Astrocyte (in vitro differentiated cells and primary cell): ENCODE measurements at regions not wholly inside any gene's neighbourhood (a gene's known extent, or its start where the extent isn't known, plus 50 kb on each side); places are given as distances from the start of the nearest gene placed in this dataset.

Source experiments
- DNase-seq: peaks from one replicate; pipeline ENCODE4 v3.0.0-alpha.2; 2010; ENCODE audit warnings: low read depth
- FAIRE-seq: peaks from 2 replicates; lab custom pipeline; 2011; peaks lifted over from hg19 to GRCh38; lab: Jason Lieb, UNC
- H2AFZ ChIP-seq: 2 replicates; pipeline ENCODE4 v1.6.0; 2012; ENCODE audit warnings: low read depth, low read length, inconsistent platforms
- H3K27ac ChIP-seq: 2 replicates; pipeline ENCODE4 v1.5.1; 2011; ENCODE audit warnings: low read depth, low read length, inconsistent platforms
- H3K27me3 ChIP-seq: 2 replicates; pipeline ENCODE4 v1.6.0; 2011; ENCODE audit warnings: low read length, inconsistent platforms; ENCODE audit not compliant: insufficient read depth
- H3K36me3 ChIP-seq: 2 replicates; pipeline ENCODE4 v1.5.1; 2011; ENCODE audit warnings: low read length, inconsistent platforms; ENCODE audit not compliant: insufficient read depth
- H3K4me1 ChIP-seq: 2 replicates; pipeline ENCODE4 v1.5.1; 2011; ENCODE audit warnings: low read length, inconsistent platforms; ENCODE audit not compliant: insufficient read depth
- H3K4me2 ChIP-seq: 2 replicates; pipeline ENCODE4 v1.6.0; 2012; ENCODE audit warnings: low read length, inconsistent platforms
- H3K4me3 ChIP-seq: 2 replicates; pipeline ENCODE4 v1.5.1; 2011; ENCODE audit warnings: low read depth, mild to moderate bottlenecking, low read length, inconsistent platforms; ENCODE audit not compliant: insufficient read depth
- H3K79me2 ChIP-seq: 2 replicates; pipeline ENCODE4 v1.6.0; 2012; ENCODE audit warnings: mild to moderate bottlenecking, low read length, inconsistent platforms; ENCODE audit not compliant: insufficient read depth
- H3K9ac ChIP-seq: 2 replicates; pipeline ENCODE4 v1.6.0; 2012; ENCODE audit warnings: mild to moderate bottlenecking, low read length, inconsistent platforms
- H3K9me3 ChIP-seq: 2 replicates; pipeline ENCODE4 v1.5.1; 2012; ENCODE audit warnings: low read depth, mild to moderate bottlenecking, low read length, inconsistent platforms; ENCODE audit not compliant: insufficient read depth
- H4K20me1 ChIP-seq: 2 replicates; pipeline ENCODE4 v1.6.0; 2012; ENCODE audit warnings: low read length, inconsistent platforms; ENCODE audit not compliant: insufficient read depth
- H3K27ac Mint-ChIP-seq: one replicate; pipeline ENCODE4 v1.8.0; 2021; ENCODE audit warnings: mild to moderate bottlenecking, mixed read lengths; ENCODE audit not compliant: unreplicated experiment
- H3K27me3 Mint-ChIP-seq: one replicate; pipeline ENCODE4 v1.8.0; 2021; ENCODE audit warnings: low read depth, mixed read lengths; ENCODE audit not compliant: unreplicated experiment
- H3K36me3 Mint-ChIP-seq: one replicate; pipeline ENCODE4 v1.8.0; 2021; ENCODE audit warnings: low read depth, mixed read lengths; ENCODE audit not compliant: unreplicated experiment
- H3K4me1 Mint-ChIP-seq: one replicate; pipeline ENCODE4 v1.8.0; 2021; ENCODE audit warnings: low read depth, mixed read lengths; ENCODE audit not compliant: unreplicated experiment
- H3K4me3 Mint-ChIP-seq: one replicate; pipeline ENCODE4 v1.8.0; 2021; ENCODE audit warnings: mild to moderate bottlenecking, moderate library complexity, mixed read lengths; ENCODE audit not compliant: unreplicated experiment
- H3K9me3 Mint-ChIP-seq: one replicate; pipeline ENCODE4 v1.8.0; 2021; ENCODE audit warnings: mild to moderate bottlenecking, mixed read lengths; ENCODE audit not compliant: unreplicated experiment
- EZH2 ChIP-seq: IDR thresholded peaks from 2 replicates; pipeline ENCODE4 v1.6.1; 2012; ENCODE audit warnings: mild to moderate bottlenecking, low read length, inconsistent platforms; ENCODE audit not compliant: insufficient read depth
- TF ChIP-seq, protein P1 (sequence below): IDR thresholded peaks from 2 replicates; pipeline ENCODE4 v1.5.1; 2011; ENCODE audit warnings: low read depth, mild to moderate bottlenecking, inconsistent platforms, low read length, moderate library complexity; ENCODE audit not compliant: insufficient read depth

- H3K9me3 ChIP-seq = no peaks in the 10 kb centered on the region
- Mint-ChIP-seq H3K9me3 (no peaks in the 10 kb centered on the region), H3K27ac (no peak overlapping the region), H3K4me3 (no peak overlapping the region), H3K36me3 (no peaks in the 10 kb centered on the region), H3K4me1 (no peaks in the 10 kb centered on the region), H3K27me3 (no peaks in the 10 kb centered on the region)
- H3K4me3 ChIP-seq = no peak overlapping the region
- no peak overlapping the region for H3K4me2 ChIP-seq
- H4K20me1 ChIP-seq = no peaks in the 10 kb centered on the region
- H3K27me3 ChIP-seq = no peaks in the 10 kb centered on the region
- no peaks in the 10 kb centered on the region for H3K36me3 ChIP-seq
- TF ChIP-seq, protein P1, sequence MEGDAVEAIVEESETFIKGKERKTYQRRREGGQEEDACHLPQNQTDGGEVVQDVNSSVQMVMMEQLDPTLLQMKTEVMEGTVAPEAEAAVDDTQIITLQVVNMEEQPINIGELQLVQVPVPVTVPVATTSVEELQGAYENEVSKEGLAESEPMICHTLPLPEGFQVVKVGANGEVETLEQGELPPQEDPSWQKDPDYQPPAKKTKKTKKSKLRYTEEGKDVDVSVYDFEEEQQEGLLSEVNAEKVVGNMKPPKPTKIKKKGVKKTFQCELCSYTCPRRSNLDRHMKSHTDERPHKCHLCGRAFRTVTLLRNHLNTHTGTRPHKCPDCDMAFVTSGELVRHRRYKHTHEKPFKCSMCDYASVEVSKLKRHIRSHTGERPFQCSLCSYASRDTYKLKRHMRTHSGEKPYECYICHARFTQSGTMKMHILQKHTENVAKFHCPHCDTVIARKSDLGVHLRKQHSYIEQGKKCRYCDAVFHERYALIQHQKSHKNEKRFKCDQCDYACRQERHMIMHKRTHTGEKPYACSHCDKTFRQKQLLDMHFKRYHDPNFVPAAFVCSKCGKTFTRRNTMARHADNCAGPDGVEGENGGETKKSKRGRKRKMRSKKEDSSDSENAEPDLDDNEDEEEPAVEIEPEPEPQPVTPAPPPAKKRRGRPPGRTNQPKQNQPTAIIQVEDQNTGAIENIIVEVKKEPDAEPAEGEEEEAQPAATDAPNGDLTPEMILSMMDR = no peak
- no peak for TF ChIP-seq EZH2
- FAIRE-seq (no peak), DNase-seq (no peak)
- H3K79me2 ChIP-seq = no peaks in the 10 kb centered on the region
- H3K9ac ChIP-seq = no peak overlapping the region
- H3K27ac ChIP-seq = no peak overlapping the region
- H2AFZ ChIP-seq = no peak overlapping the region
- no peaks in the 10 kb centered on the region for H3K4me1 ChIP-seq
These were observed 1572.3 kb downstream of the CDH8 start for GRCh38 chr16:60463986-60464385.

DNA sequence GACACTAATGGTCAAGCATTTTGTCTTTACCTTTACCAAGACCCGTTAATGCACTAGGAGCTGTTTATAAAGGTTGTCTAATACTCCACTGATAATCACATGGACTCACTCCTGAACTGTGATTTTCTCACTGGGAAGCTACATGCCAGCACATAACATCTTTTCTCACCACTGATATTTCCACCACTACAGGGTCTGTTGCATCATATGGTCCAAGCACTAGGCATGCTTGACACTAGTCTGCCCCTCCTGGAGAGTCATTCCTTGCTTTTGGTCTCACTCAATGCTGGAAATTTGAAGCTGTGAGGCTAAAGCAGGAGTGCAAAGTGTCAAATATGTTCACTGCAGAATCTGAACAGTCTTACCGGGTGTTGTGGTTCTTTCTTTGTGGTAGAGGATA is 1576.8 kb downstream of the CDH8 start:
- no peaks in the 10 kb centered on the region for H3K79me2 ChIP-seq
- no peaks in the 10 kb centered on the region for H3K9me3 ChIP-seq
- TF ChIP-seq, protein P1 = no peak
- no peak for TF ChIP-seq EZH2
- H3K36me3 Mint-ChIP-seq = no peaks in the 10 kb centered on the region
- no peaks in the 10 kb centered on the region for H3K4me1 Mint-ChIP-seq
- H3K27me3 ChIP-seq = no peaks in the 10 kb centered on the region
- no peak overlapping the region for H3K4me3 Mint-ChIP-seq
- H2AFZ ChIP-seq = no peak overlapping the region
- no peak overlapping the region for H3K27ac ChIP-seq
- no peaks in the 10 kb centered on the region for H3K4me1 ChIP-seq
- H3K27me3 Mint-ChIP-seq = no peaks in the 10 kb centered on the region
- no peak overlapping the region for H3K4me2 ChIP-seq
- no peaks in the 10 kb centered on the region for H3K36me3 ChIP-seq
- no peak overlapping the region for H3K4me3 ChIP-seq
- DNase-seq = no peak
- H4K20me1 ChIP-seq = no peaks in the 10 kb centered on the region
- H3K9me3 Mint-ChIP-seq = no peaks in the 10 kb centered on the region
- no peak for FAIRE-seq
- H3K9ac ChIP-seq = no peak overlapping the region
- peak overlapping the region; percentile 8 for H3K27ac Mint-ChIP-seq

DNA sequence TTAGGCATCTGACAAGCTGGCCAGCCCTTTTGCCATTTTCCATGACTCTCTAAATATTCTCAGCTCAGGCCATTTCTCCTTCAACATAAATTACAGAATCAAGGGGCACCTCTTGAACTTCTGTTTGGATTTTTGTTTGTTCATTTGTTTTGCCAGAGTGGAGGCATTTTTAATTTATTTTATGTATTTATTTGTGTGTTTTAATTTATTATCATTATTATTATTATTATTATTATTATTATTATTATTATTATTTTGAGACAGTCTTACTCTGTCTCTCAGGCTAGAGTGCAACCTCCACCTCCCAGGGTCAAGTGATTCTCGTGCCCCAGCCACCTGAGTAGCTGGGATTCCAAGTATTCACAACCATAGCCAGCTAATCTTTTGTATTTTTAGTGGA is 1578.0 kb downstream of the CDH8 start:
- H3K9me3 Mint-ChIP-seq = no peaks in the 10 kb centered on the region
- H3K36me3 Mint-ChIP-seq = no peaks in the 10 kb centered on the region
- no peak overlapping the region for H3K4me2 ChIP-seq
- H3K4me3 ChIP-seq = no peak overlapping the region
- TF ChIP-seq, protein P1 = no peak
- no peak for TF ChIP-seq EZH2
- no peak overlapping the region for H3K4me3 Mint-ChIP-seq
- no peaks in the 10 kb centered on the region for H3K9me3 ChIP-seq
- DNase-seq = no peak
- H3K27me3 Mint-ChIP-seq = no peaks in the 10 kb centered on the region
- no peak overlapping the region for H2AFZ ChIP-seq
- no peak overlapping the region for H3K9ac ChIP-seq
- no peaks in the 10 kb centered on the region for H4K20me1 ChIP-seq
- H3K27ac ChIP-seq = no peak overlapping the region
- H3K79me2 ChIP-seq = no peaks in the 10 kb centered on the region
- no peaks in the 10 kb centered on the region for H3K27me3 ChIP-seq
- no peaks in the 10 kb centered on the region for H3K36me3 ChIP-seq
- no peaks in the 10 kb centered on the region for H3K4me1 Mint-ChIP-seq
- no peak overlapping the region for H3K27ac Mint-ChIP-seq
- FAIRE-seq = no peak
- no peaks in the 10 kb centered on the region for H3K4me1 ChIP-seq
